ENCODE measurements at regions not wholly inside any gene's neighbourhood (a gene's known extent, or its start where the extent isn't known, plus 50 kb on each side); places are given as distances from the start of the nearest gene placed in this dataset.
"Not testable (repeated sequence)": the region's sequence is repeated elsewhere in the genome, so short reads cannot be mapped to it uniquely, and the experiment has no call there.

- H3K4me3 ChIP-seq (ENCODE audit: low read depth, low read length); DNase-seq (ENCODE audit: low read depth): not testable (repeated sequence)
- peak; percentile 40 for TF ChIP-seq CTCF (IDR thresholded peaks at IDR 0.05; ENCODE audit: low read depth, low read length, missing control alignments)
These were observed 97.4 kb upstream of the ZNF195 start for GRCh38 chr11:3476084-3476936.

GRCh38 chr11:3468963-3469362 lies 90.0 kb upstream of the ZNF195 start:
- not testable (repeated sequence) for DNase-seq (ENCODE audit: low read depth)

GRCh38 chr11:3467599-3467998 lies 88.7 kb upstream of the ZNF195 start:
- H3K4me3 ChIP-seq (ENCODE audit: low read depth, low read length); DNase-seq (ENCODE audit: low read depth): not testable (repeated sequence)

More at GRCh38 chr11:3468963-3469362, 90.0 kb upstream of the ZNF195 start:
- not testable (repeated sequence) for H3K4me3 ChIP-seq (ENCODE audit: low read depth, low read length)

- not testable (repeated sequence) for DNase-seq (ENCODE audit: low read depth)
These were observed 76.7 kb upstream of the ZNF195 start for GRCh38 chr11:3455666-3456065.

GRCh38 chr11:3454844-3455243 lies 75.9 kb upstream of the ZNF195 start:
- TF ChIP-seq CTCF (IDR thresholded peaks at IDR 0.05; ENCODE audit: low read depth, low read length, missing control alignments) = peak; percentile 58
- not testable (repeated sequence) for H3K4me3 ChIP-seq (ENCODE audit: low read depth, low read length)
- peak; percentile 5 for DNase-seq (ENCODE audit: low read depth)

More at GRCh38 chr11:3455666-3456065, 76.7 kb upstream of the ZNF195 start:
- H3K4me3 ChIP-seq (ENCODE audit: low read depth, low read length) = not testable (repeated sequence)

- H3K4me3 ChIP-seq (ENCODE audit: low read depth, low read length); DNase-seq (ENCODE audit: low read depth): not testable (repeated sequence)
These were observed 74.8 kb upstream of the ZNF195 start for GRCh38 chr11:3453596-3454256.

- not testable (repeated sequence) for DNase-seq (ENCODE audit: low read depth); H3K4me3 ChIP-seq (ENCODE audit: low read depth, low read length)
These were observed 71.9 kb upstream of the ZNF195 start for GRCh38 chr11:3450822-3451221.

- not testable (repeated sequence) for DNase-seq (ENCODE audit: low read depth); H3K4me3 ChIP-seq (ENCODE audit: low read depth, low read length)
These were observed 66.6 kb upstream of the ZNF195 start for GRCh38 chr11:3445535-3445934.

GRCh38 chr11:3444420-3444744 lies 65.4 kb upstream of the ZNF195 start:
- DNase-seq (ENCODE audit: low read depth); H3K4me3 ChIP-seq (ENCODE audit: low read depth, low read length): not testable (repeated sequence)

GRCh38 chr11:3443700-3444419 lies 64.9 kb upstream of the ZNF195 start:
- not testable (repeated sequence) for DNase-seq (ENCODE audit: low read depth); H3K4me3 ChIP-seq (ENCODE audit: low read depth, low read length)

GRCh38 chr11:3437441-3437840 lies 58.5 kb upstream of the ZNF195 start:
- not testable (repeated sequence) for H3K4me3 ChIP-seq (ENCODE audit: low read depth, low read length); DNase-seq (ENCODE audit: low read depth)

- no peak for DNase-seq (ENCODE audit: low read depth)
- no peak for TF ChIP-seq CTCF (IDR thresholded peaks at IDR 0.05; ENCODE audit: low read depth, low read length, missing control alignments)
- no peak overlapping the region for H3K4me3 ChIP-seq (ENCODE audit: low read depth, low read length)
These were observed 56.0 kb upstream of the ZNF195 start for GRCh38 chr11:3434976-3435375.

- not testable (repeated sequence) for H3K4me3 ChIP-seq (ENCODE audit: low read depth, low read length); DNase-seq (ENCODE audit: low read depth)
These were observed 50.2 kb upstream of the ZNF195 start for GRCh38 chr11:3429191-3429590.

Data from GM12864 (cell line).